HG03196 (cell line): ENCODE measurements at regions not wholly inside any gene's neighbourhood (a gene's known extent, or its start where the extent isn't known, plus 50 kb on each side); places are given as distances from the start of the nearest gene placed in this dataset.
A peak's percentile ranks its signal among the peaks of the same experiment; 100 is the strongest.
"Not testable (repeated sequence)": the region's sequence is repeated elsewhere in the genome, so short reads cannot be mapped to it uniquely, and the experiment has no call there.

ENCODE experiments used
- ATAC-seq: cut with Tn5 transposase; IDR thresholded peaks from one replicate; pipeline ENCODE4 v1.9.1; 2021; ENCODE audit not compliant: unreplicated experiment

- ATAC-seq: not testable (repeated sequence)
Observed at GRCh38 chr15:22519213-22519612, 60.5 kb downstream of the GOLGA6L22 start.

- not testable (repeated sequence) for ATAC-seq
Observed at GRCh38 chr15:22526537-22526936, 67.8 kb downstream of the GOLGA6L22 start.

GRCh38 chr15:22527016-22527415 lies 68.3 kb downstream of the GOLGA6L22 start:
- ATAC-seq: not testable (repeated sequence)

- ATAC-seq: not testable (repeated sequence)
Observed at GRCh38 chr15:22529200-22529599, 70.5 kb downstream of the GOLGA6L22 start.

GRCh38 chr15:22559701-22560100 lies 101.0 kb downstream of the GOLGA6L22 start:
- not testable (repeated sequence) for ATAC-seq

- ATAC-seq: not testable (repeated sequence)
Observed at GRCh38 chr15:22561716-22562115, 103.0 kb downstream of the GOLGA6L22 start.

GRCh38 chr15:22566510-22566909 lies 107.8 kb downstream of the GOLGA6L22 start:
- ATAC-seq: not testable (repeated sequence)

- ATAC-seq: not testable (repeated sequence)
Observed at GRCh38 chr15:22569486-22569885, 110.8 kb downstream of the GOLGA6L22 start.

GRCh38 chr15:22572152-22572735 lies 113.5 kb downstream of the GOLGA6L22 start:
- not testable (repeated sequence) for ATAC-seq

- not testable (repeated sequence) for ATAC-seq
Observed at GRCh38 chr15:22572792-22573191, 114.1 kb downstream of the GOLGA6L22 start.

GRCh38 chr15:22577828-22578227 lies 119.1 kb downstream of the GOLGA6L22 start:
- not testable (repeated sequence) for ATAC-seq

GRCh38 chr15:22579213-22579612 lies 120.5 kb downstream of the GOLGA6L22 start:
- not testable (repeated sequence) for ATAC-seq

GRCh38 chr15:22587391-22587790 lies 128.7 kb downstream of the GOLGA6L22 start:
- ATAC-seq: not testable (repeated sequence)

GRCh38 chr15:22598552-22598951 lies 139.8 kb downstream of the GOLGA6L22 start:
- ATAC-seq: not testable (repeated sequence)

- not testable (repeated sequence) for ATAC-seq
Observed at GRCh38 chr15:22599526-22600320, 141.0 kb downstream of the GOLGA6L22 start.

GRCh38 chr15:22616976-22617375 lies 158.3 kb downstream of the GOLGA6L22 start:
- not testable (repeated sequence) for ATAC-seq

- not testable (repeated sequence) for ATAC-seq
Observed at GRCh38 chr15:22631789-22632188, 154.7 kb upstream of the NIPA1 start.

- ATAC-seq: not testable (repeated sequence)
Observed at GRCh38 chr15:22639983-22640382, 146.5 kb upstream of the NIPA1 start.

- ATAC-seq: not testable (repeated sequence)
Observed at GRCh38 chr15:22649458-22649857, 137.0 kb upstream of the NIPA1 start.

- not testable (repeated sequence) for ATAC-seq
Observed at GRCh38 chr15:22651179-22651578, 135.3 kb upstream of the NIPA1 start.

- peak; percentile 84 for ATAC-seq
Observed at GRCh38 chr15:22664294-22665058, 122.0 kb upstream of the NIPA1 start.
